Stimulated activated CD4-positive, alpha-beta T cell treated with anti-CD3 and anti-CD28 coated beads, Interleukin-4, amount 100 ng/mL, for 4 hours (primary cell): ENCODE measurements at regions not wholly inside any gene's neighbourhood (a gene's known extent, or its start where the extent isn't known, plus 50 kb on each side); places are given as distances from the start of the nearest gene placed in this dataset.
"Not testable (repeated sequence)": the region's sequence is repeated elsewhere in the genome, so short reads cannot be mapped to it uniquely, and the experiment has no call there.

Experiments
- DNase-seq, 2 experiments: peaks; one replicate each; pipeline ENCODE4 v3.0.0-alpha.2; 2020

GRCh38 chr21:35586305-35586704, 474.0 kb downstream of the SETD4 start:
- DNase-seq, result no peak

DNA sequence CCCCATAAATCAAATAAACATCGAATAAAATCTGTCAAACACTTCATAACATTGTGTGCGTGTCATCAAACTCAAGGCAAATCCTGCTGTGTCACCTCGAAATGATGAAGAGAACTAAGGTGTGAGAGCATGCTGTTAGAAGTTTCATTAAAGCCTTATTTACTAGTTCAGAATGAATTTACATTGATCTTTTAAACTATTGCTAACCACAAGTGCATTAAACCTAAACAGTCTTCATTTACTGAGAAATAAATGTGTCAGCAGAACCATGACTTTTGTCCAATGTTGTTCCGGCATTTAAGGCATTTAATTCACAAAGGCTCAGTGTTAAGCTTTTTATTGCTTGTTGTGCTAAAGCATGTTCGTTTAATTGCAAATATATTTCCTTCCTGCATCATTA, 474.4 kb downstream of the SETD4 start:
- no peak for DNase-seq

DNA sequence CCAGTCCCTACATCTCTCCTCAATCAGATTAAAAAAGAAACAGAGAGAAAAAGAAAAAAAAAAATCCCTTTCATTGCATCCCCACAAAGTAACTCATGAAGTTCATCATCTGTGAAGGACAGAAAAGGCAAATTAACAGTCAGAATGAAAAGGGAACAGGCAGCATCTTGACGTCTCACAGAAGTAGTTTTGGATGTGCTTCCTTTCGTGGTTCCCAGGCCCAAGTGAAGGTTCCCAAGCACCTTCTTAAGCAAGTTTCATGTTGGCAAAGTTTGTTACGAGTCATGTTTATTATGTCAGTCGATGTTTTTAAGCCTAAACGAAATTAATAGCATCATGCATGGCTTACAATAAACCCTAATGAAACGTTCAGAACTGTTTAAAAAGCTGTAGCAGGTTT, 475.2 kb downstream of the SETD4 start:
- DNase-seq, result no peak

DNA sequence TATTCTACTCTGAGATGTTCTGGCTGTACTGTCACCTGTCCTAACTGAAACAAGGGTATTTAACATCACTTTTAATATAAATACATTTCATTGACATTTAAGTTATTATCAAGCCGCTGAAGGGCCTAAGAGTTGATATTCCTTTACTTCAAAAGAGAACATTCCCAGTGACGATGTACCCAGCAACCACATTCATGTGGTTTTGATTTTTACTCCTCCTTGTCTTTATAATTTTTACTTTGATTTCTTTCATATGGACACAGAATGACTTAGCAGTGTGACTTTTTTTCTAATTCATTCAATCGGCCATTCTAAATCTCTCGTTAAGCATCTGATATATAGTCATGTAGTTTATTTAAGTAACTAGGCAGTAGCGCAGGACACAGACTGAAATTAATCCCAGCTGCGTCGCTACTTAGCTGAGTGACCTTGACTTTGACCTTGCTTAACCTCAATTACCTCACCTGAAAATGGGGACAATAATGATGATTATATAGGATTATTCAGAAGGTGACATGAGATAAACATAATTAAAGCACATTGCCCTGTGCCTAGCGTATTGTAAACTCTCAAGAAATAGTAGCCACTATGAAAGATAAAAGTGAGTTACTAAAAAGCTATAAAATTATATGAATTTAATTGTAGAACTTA, 476.6 kb downstream of the SETD4 start:
- no peak for DNase-seq

DNA sequence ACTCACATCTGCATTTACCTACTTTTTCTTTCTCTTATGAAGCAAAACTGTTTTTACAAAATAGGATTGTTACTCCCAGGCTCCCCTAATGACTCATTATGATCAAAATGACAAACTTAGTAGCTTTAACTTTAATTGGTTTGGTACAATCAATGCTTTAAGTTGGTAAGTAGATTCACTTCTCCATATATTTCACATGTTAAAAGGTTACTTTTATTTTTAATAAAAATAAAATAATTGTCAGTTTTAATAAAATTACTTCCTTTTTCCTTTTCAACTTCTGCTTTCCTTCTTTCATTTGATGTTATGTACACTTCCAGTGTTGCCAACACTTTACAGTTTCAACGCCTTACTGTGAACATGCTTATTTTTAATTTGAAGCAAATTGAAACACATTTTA, 477.6 kb downstream of the SETD4 start:
- no peak for DNase-seq

- no peak for DNase-seq
These were observed 478.7 kb downstream of the SETD4 start for GRCh38 chr21:35581640-35582039.

- DNase-seq, result no peak
These were observed 480.6 kb downstream of the SETD4 start for GRCh38 chr21:35579520-35580293.

DNA sequence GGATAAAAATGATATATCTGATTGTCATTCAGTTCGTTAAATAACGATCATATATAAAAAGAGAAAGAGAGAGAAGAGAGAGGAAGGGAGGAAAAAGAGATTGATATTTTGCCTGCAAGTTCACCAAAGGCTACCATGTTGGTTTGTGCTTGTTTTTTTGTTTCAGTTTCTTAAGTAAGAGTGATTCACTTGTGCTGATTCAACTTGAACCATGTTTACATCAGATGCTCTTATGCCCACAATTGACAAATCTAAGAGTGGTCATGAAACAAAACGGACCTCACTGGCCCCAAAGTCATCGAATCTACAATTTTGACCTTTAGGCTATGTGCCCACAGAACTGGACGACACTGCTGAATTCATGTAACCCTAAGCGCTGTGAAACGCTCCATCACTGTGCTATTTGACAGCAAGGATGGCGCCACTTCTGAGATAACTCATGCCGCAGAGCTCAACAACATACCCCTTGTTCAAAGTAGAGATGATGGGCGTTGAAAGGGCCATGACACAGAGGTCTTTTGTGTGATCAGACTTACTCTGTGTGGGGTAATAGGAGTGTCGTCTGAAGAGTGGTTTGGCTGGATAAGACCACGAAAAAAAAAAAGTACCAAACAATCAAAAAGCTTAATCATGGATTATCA, 481.4 kb downstream of the SETD4 start:
- DNase-seq, result peak in 1 of 2 experiments; percentile 2

DNA sequence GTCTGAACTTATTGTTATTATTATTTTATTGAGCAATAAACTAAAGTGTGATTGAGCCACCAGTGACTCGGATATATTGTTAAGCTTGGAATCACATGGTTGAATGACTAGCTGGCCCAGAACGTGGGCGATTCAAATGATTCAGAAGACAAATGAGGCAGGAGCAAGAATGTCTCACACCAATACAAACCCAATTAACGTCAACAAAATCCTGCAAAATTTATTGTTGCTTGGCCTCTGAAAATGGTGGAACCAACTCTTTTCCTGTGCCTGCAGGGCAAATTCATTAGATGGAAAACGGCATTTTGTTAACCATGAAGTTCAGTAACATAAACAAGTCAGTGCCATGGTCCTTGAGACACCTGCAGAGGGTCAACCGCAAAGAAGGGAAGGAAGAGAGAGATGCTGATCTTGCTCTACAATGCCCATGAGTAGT, 482.0 kb downstream of the SETD4 start:
- no peak for DNase-seq

DNA sequence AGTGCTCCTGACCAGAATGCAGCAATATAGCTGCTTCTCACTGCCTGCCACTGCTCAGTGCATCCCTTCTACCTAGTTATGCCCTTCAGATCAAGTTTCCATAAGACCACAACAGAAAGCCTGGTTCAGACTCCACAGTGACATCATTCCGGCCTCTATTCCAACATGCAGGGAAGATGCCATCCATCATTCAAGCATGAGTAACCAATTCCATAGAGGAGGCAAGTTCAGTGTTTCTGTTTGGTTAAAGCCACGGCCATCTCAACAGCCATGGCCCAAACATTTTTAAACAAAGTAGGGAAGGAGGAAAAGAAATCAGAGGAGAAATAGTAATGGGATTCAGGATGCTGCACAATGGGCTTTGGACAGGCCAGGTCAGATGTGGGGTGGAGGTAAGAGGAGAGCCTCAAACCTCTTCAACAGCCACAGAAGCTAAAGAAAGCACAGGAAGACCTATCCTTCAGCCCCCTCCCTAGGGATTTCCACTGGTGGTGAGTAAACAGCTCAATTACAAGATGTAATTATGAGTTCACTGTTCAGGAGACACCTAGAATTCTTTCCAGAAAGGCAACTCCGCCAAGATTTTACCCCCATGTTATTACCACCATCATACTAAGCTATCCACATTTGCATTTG, 484.9 kb downstream of the SETD4 start:
- no peak for DNase-seq

GRCh38 chr21:35573472-35574374, 486.6 kb downstream of the SETD4 start:
- no peak for DNase-seq

- DNase-seq, result no peak
These were observed 488.4 kb downstream of the SETD4 start for GRCh38 chr21:35571910-35572309.

DNA sequence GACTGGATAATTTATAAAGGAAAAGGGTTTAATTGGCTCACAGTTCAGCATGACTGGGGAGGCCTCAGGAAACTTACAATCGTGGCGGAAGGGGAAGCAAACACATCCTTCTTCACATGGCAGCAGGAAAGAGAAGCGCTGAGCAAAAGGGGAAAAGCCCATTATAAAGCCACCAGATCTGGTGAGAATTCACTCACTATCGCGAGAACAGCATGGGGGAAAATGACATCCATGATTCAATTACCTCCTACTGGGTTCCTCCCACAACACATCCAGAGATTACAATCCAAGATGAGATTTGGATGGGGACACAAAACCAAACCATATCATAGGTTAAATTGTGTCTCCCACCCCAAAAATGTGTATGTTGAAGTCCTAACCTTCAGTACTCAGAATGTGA, 491.7 kb downstream of the SETD4 start:
- no peak for DNase-seq

DNA sequence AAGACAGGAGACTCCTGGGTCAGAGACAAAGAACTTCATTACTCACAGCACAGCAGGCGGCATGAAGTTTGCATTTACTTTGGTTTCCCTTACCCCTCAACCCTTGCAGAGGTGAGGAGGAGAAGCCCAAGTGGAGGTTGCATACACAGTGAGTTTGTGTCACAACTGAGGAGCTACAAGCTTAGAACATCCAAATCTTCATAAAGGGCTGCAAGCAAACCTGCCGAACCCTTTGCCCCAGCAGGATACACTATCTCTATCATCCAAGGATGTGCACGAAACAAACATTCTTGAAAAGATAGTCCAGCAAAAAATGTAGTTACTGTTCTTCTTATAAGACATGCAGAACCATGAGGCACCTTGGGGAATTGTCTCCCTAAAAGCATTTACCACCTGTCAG, 493.5 kb downstream of the SETD4 start:
- no peak for DNase-seq

DNA sequence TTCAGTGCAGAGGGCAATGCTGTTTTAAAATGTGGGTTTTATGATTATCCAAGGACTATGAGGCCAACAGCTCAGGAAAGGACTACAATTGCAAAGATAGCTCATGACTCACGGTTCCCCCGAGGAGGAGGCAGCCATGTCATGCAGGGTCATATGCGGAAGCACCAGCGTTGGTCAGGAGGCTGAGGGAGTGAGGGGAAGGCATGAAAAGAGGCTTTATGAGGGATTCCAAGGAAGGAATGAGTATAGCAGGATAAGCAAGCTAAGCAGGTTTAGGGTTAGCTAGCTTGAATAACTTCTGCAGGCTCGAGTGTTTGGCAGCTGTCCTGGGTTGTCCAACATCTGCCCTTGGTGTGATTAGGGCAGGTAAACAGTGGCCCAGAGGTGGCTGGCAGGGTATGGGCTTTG, 495.1 kb downstream of the SETD4 start:
- no peak for DNase-seq

GRCh38 chr21:35563885-35564451, 496.4 kb downstream of the SETD4 start:
- DNase-seq, result no peak

DNA sequence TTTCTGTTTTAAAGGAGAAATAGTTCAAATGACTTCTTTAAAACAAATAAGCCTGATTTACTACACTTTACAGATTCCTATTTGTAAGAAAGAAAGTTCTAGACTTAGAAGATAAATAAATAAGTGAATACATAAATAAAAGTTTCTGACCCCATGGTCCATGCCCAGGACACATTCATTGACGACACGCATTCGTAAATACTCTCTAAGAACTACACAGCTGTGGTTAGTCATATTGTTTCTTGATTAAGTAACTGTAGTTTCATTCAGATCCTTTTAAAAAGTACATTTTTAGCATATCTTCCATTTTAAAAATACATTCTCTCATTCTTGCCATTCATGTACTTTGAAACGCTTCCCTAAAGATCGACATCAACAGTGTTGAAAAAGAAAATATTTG, 497.4 kb downstream of the SETD4 start:
- no peak for DNase-seq

GRCh38 chr21:35561116-35561515, 499.2 kb downstream of the SETD4 start:
- DNase-seq, result no peak

DNA sequence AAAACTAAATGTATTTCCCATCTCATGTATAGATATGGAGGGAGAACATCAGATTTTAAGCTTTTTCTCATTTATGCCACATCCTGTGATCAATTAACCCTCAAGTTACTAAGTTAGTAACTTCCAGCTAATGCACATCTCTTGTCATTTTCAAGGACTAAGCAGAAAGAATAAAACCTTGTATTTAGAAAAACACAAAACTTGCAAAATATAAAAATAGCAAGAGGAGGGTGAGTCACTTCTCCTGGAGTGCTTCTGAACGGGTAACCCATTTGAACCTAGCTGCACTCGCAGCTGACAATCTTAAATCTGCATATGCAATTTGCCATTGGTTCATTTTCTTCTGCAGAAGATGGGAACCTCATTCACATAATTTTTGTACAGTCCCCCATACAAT, 500.5 kb downstream of the SETD4 start:
- DNase-seq, result no peak

DNA sequence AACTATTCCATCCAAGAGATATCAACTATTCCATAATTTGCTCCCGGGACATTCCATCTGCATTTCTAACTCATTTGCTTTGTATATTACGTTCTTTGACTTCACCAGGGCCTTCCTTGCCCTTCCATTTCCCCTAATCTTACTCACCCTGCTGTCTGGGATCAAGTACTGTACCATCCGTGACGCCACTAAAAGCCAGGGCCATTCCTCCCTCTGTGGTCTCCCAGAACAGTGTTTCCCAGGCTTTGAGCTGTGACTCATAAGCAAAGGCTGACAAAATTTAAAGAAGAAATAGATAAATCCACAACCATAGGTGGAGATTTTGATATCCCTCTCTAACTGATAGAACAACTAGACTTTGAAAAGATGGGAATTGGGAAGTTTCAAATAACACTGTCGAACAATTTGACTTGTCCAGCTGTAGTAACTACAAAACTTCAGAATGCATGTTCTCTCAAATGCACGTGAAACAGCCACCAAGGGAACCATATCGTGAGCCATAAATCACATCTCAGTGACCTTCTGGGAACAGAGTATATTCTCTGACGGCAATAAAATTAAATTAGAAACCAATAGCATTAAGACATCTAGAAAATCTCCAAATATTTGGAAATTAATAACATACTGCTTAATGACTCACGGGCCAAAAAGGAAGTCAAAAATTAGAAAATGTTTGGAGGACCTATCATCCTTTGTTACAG, 501.0 kb downstream of the SETD4 start:
- no peak for DNase-seq

- DNase-seq, result no peak
These were observed 503.8 kb downstream of the SETD4 start for GRCh38 chr21:35556536-35556935.

DNA sequence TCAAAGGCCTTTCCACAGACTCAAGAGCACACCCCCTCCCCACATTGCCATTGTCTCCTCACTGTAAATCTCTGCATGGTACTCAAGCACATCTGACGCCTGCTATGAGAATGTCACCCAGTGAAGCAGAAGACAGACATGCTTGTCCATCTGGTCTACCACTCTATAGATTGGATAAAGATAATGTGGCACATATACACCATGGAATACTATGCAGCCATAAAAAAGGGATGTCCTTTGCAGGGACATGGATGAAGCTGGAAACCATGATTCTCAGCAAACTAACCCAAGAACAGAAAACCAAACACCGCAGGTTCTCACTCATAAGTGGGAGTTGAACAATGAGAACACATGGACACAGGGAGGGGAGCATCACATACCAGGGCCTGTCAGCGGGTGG, 503.4 kb upstream of the RUNX1 start:
- DNase-seq, result not testable (repeated sequence)
